RWPE1 (cell line): ENCODE measurements at regions not wholly inside any gene's neighbourhood (a gene's known extent, or its start where the extent isn't known, plus 50 kb on each side); places are given as distances from the start of the nearest gene placed in this dataset.

ENCODE experiments used
- CTCF ChIA-PET: fragments of 350-600 bp; sonication (Branson Sonifier 250); formaldehyde crosslinking; extraction: SDS; loops from one replicate; lab custom pipeline; 2021; lab: Yijun Ruan, JAX
- POLR2A ChIA-PET: fragments of 400-600 bp; formaldehyde crosslinking; extraction: SDS; loops from one replicate; lab custom pipeline; 2020; ENCODE audit warnings: antibody characterized with exemption; ENCODE audit not compliant: low non-redundant PET; lab: Yijun Ruan, JAX
- DNase-seq: peaks from one replicate; pipeline ENCODE4 v3.0.0; 2012; ENCODE audit warnings: low spot score
- H3K27ac ChIP-seq: fragments of 450-650 bp; 2 replicates; pipeline ENCODE4 v1.5.1; 2017
- TF ChIP-seq, protein P1 (sequence below): fragments of 450-650 bp; conservative IDR thresholded peaks from 2 replicates; pipeline ENCODE4 v1.5.1; 2017; ENCODE audit warnings: low read depth, mild to moderate bottlenecking

DNA sequence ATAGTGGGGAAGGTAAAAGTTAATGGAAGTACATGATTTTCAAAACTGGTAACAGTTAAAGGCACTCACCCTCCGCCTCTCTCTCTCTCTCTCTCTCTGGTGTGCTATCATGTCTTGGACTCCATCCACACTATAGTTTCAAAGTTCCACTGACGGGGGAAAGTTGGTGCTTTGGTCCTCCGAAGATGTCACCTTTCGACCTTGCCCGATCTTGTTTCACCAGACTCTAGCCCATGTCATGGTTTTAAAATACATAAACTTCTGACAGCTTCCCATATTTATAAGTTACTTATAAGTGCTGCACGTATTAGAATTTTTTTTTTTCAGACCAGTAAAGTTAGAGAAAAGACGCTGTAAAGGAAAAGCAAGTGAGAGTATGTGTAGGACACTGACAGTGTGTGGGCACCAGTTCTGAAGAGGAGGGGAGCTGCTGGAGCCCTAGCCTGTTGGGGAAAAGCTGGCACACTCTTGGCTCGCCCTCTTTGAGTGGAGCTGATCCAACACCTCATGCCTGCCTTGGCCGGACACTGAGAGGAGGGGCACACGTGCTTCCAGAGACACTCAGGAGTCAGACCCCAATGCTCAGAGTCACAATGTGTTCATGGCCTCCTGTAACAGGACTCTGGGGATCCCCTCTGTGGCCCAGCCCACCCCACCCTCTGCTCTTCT is 200.5 kb upstream of the TPM1 start:
- ChIA-PET CTCF (interaction anchor here (0.7 kb wide), 1 partner anchor 268 kb away, joined by 3 read pairs; no protein-coding TSS in a partner anchor), POLR2A (no interaction called here)
- TF ChIP-seq, protein P1, sequence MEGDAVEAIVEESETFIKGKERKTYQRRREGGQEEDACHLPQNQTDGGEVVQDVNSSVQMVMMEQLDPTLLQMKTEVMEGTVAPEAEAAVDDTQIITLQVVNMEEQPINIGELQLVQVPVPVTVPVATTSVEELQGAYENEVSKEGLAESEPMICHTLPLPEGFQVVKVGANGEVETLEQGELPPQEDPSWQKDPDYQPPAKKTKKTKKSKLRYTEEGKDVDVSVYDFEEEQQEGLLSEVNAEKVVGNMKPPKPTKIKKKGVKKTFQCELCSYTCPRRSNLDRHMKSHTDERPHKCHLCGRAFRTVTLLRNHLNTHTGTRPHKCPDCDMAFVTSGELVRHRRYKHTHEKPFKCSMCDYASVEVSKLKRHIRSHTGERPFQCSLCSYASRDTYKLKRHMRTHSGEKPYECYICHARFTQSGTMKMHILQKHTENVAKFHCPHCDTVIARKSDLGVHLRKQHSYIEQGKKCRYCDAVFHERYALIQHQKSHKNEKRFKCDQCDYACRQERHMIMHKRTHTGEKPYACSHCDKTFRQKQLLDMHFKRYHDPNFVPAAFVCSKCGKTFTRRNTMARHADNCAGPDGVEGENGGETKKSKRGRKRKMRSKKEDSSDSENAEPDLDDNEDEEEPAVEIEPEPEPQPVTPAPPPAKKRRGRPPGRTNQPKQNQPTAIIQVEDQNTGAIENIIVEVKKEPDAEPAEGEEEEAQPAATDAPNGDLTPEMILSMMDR: no peak
- H3K27ac ChIP-seq: no peak overlapping the region
- DNase-seq: no peak

DNA sequence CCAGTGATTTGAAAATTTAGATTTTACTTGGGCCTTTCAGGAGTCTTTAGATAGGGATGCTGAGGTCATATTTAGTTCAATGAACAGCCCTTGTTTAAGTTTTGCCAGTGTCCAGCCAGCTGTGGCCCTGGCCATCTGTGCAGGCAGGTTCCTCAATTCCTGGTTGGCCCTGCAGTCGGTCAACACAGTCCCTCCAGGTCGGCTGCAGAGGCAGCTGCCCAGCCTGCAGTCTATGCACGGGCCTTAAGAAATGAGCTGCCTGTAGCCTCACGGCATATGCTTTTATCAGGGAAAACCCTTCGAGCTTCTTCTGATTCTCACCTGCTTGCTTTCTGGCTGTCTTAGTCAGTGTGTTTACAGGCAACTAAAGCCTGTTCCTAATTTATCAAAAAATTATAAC is 199.2 kb upstream of the TPM1 start:
- no peak overlapping the region for H3K27ac ChIP-seq
- POLR2A ChIA-PET: no interaction called here
- CTCF ChIA-PET: no interaction called here
- no peak for DNase-seq
- TF ChIP-seq, protein P1: no peak

DNA sequence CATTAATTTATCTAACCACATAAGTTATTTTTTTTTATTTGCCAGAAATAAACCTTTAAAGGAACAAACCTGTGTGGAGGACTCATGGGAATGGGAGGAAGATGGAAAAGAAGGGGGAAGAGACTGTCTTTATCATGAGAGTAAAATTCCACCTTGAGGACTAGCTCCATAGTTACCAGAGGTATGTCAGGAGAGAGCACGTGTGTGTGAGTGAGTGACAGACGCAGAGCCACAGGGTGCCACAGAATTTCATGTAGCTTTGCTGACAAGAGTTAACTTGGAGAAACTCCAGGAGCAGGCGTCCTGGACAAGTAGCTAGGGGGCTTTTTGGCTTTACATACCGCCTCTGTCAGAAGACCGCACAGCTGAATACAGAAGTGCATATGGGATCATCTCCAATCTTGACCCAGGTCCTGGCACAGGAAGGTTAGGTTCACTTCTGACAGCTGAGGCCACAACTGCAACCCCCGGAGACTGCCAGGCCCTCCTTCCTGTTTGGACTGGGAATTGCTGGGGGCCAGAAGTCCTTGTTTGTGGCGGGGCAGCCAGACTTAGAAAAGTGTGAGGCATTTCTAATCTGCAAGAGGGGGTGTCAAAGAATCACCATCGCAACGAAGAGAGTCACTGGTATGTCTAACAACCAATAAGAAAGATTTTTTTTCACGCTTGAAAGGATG is 197.8 kb upstream of the TPM1 start:
- DNase-seq: no peak
- TF ChIP-seq, protein P1: no peak
- POLR2A ChIA-PET: no interaction called here
- no peak overlapping the region for H3K27ac ChIP-seq
- CTCF ChIA-PET: no interaction called here

DNA sequence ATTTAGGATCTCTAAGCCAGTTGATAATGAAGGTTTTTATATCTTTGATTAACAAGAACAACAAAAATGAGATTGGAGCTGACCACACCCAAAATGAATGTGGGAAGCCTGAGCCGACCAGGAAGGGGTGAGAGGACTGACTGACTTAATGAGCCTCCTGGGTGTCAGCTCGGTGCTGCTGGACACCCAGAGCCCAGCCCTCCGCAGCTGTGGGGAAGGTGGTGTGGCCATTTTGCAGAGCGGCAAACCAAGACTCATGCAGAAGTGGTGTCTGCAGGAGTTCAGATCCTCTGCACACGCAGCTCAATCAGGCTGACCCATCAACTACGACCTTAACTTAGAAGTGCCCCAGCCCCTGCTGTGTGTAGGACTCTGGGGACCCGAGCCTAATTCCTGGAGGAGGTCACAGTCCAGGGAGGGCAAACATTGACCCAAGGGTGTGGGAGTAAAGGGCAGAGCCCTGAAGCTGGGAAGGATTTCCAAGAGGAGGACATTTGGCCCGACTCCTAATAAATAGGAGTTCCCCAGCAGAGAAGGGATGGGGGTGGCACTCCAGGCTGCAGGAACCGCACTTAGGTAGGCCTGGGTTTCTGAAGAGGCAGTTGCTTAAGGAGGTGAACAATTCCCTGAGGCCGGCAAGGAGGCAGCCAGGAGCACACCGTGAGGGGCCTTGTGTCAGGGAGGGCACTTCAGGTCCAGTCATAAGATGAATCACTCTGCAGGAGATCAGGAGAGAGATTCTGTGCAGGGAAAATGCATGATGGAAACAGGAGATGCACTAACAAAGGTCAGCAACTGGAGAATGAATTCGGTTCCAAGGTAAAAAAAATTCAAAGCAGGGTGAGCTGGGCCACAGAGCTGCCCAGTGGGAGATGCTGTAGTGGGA is 197.1 kb upstream of the TPM1 start:
- POLR2A ChIA-PET: no interaction called here
- no peak overlapping the region for H3K27ac ChIP-seq

DNA sequence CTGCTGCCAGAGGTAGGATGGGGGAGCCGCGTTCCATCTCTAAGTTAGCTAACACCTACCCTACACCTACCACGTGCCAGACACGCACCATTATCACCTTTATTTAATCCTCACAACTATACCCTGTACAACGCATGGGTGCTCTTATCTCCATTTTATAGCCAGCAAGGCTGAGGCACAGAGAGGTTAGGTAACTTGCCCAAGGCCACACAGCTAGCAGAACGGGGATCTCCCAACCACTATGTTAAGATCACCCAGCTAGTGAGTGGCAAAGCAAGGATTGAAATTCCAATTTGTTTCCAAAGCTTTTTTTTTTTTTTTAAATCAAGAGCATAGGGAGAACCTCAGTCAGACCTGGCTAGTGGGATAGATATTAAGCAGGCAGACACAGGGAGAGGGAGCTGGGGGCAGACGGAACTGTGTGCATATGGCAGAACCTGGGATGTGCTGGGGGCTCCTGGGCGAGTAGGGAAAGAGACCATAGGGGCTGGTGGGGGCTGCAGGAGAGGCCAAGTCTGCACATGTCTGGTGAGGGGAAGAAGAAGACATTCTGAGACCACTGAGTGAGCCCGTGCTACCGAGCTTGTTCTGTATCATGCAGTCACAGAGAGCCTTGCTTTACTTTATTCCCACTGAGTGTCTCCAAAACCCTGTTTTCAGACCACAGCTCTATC is 196.3 kb upstream of the TPM1 start:
- no peak for DNase-seq
- H3K27ac ChIP-seq: no peak overlapping the region
- ChIA-PET POLR2A (no interaction called here), CTCF (interaction anchor here (1.0 to 1.9 kb wide), 3 partner anchors 14 to 248 kb away, joined by 3 to 6 read pairs (median 6); no protein-coding TSS in a partner anchor)
- TF ChIP-seq, protein P1: no peak

More for the DNA sequence above, 197.1 kb upstream of the TPM1 start:
- no peak for DNase-seq
- CTCF ChIA-PET: no interaction called here
- TF ChIP-seq, protein P1: no peak
